ENCODE measurements at regions not wholly inside any gene's neighbourhood (a gene's known extent, or its start where the extent isn't known, plus 50 kb on each side); places are given as distances from the start of the nearest gene placed in this dataset.

GRCh38 chr2:41785251-41786022, 262.4 kb upstream of the PKDCC start:
- DNase-seq (ENCODE audit: low spot score), result no peak
- TF ChIP-seq CTCF (IDR thresholded peaks at IDR 0.05; ENCODE audit: extremely low read depth, missing control alignments), result no peak

GRCh38 chr2:41791523-41791922, 256.3 kb upstream of the PKDCC start:
- DNase-seq (ENCODE audit: low spot score), result peak; percentile 22
- TF ChIP-seq CTCF (IDR thresholded peaks at IDR 0.05; ENCODE audit: extremely low read depth, missing control alignments), result no peak

GRCh38 chr2:41803361-41803760, 244.5 kb upstream of the PKDCC start:
- TF ChIP-seq CTCF (IDR thresholded peaks at IDR 0.05; ENCODE audit: extremely low read depth, missing control alignments), result no peak
- no peak for DNase-seq (ENCODE audit: low spot score)

GRCh38 chr2:41806286-41806685, 241.5 kb upstream of the PKDCC start:
- DNase-seq (ENCODE audit: low spot score), result no peak
- TF ChIP-seq CTCF (IDR thresholded peaks at IDR 0.05; ENCODE audit: extremely low read depth, missing control alignments), result no peak

GRCh38 chr2:41821167-41821566, 226.7 kb upstream of the PKDCC start:
- DNase-seq (ENCODE audit: low spot score), result no peak
- no peak for TF ChIP-seq CTCF (IDR thresholded peaks at IDR 0.05; ENCODE audit: extremely low read depth, missing control alignments)

GRCh38 chr2:41826921-41827320, 220.9 kb upstream of the PKDCC start:
- DNase-seq (ENCODE audit: low spot score), result no peak
- no peak for TF ChIP-seq CTCF (IDR thresholded peaks at IDR 0.05; ENCODE audit: extremely low read depth, missing control alignments)

- no peak for TF ChIP-seq CTCF (IDR thresholded peaks at IDR 0.05; ENCODE audit: extremely low read depth, missing control alignments)
- DNase-seq (ENCODE audit: low spot score), result no peak
Measured at GRCh38 chr2:41827354-41827971, 220.4 kb upstream of the PKDCC start.

Data from GM20000 (cell line).